HG03521 (cell line): ENCODE measurements at regions not wholly inside any gene's neighbourhood (a gene's known extent, or its start where the extent isn't known, plus 50 kb on each side); places are given as distances from the start of the nearest gene placed in this dataset.

ENCODE experiments used
- ATAC-seq: cut with Tn5 transposase; IDR thresholded peaks from one replicate; pipeline ENCODE4 v1.9.1; 2021; ENCODE audit warnings: mild to moderate bottlenecking, moderate library complexity; ENCODE audit not compliant: unreplicated experiment

- ATAC-seq = no peak
These were observed 324.6 kb upstream of the PROK2 start for GRCh38 chr3:72109327-72110259.

- ATAC-seq = no peak
These were observed 320.4 kb upstream of the PROK2 start for GRCh38 chr3:72105306-72105705.

- peak; percentile 63 for ATAC-seq
These were observed 317.2 kb upstream of the PROK2 start for GRCh38 chr3:72102112-72102616.

GRCh38 chr3:72101494-72101893 is 316.5 kb upstream of the PROK2 start:
- no peak for ATAC-seq

GRCh38 chr3:72100601-72101187 is 315.7 kb upstream of the PROK2 start:
- ATAC-seq = peak; percentile 47

GRCh38 chr3:72100080-72100511 is 315.1 kb upstream of the PROK2 start:
- no peak for ATAC-seq

DNA sequence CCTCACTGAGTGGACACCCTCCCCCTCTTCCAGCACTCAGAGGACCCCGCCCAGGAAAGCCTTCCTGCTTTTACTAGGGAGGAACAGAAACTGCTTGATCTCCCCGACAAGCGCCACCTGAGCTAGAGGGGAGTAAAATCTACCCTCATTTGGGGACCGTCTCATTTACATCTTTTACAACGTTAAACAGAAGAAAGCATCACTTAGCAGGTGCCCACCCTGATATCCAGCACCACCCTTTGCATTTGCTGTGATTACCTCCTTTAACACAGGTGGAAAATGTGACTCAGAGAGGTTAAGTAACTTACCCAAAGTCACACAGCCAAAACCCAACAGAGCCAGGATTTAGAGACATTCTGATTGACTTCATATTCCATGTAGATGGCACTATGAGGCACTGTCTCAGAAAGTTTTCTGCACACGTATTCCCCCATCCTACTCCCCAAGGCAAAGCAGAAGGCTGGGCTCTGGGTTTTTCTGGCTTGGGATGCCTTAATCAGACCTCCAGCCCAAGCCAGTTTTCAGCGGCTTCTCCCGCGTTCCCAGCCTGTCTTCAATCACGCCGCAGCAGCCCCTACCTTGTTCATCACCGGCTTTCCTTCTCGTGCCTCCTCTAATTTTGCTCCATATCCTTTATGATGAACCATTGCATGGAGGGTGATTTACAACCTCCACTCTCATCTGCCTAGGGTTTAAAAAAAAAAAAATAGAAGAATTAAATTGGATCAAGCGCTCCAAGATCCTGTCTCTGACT is 314.6 kb upstream of the PROK2 start:
- ATAC-seq = no peak

GRCh38 chr3:72097053-72097452 is 312.1 kb upstream of the PROK2 start:
- no peak for ATAC-seq

- ATAC-seq = no peak
These were observed 310.6 kb upstream of the PROK2 start for GRCh38 chr3:72095521-72095920.

DNA sequence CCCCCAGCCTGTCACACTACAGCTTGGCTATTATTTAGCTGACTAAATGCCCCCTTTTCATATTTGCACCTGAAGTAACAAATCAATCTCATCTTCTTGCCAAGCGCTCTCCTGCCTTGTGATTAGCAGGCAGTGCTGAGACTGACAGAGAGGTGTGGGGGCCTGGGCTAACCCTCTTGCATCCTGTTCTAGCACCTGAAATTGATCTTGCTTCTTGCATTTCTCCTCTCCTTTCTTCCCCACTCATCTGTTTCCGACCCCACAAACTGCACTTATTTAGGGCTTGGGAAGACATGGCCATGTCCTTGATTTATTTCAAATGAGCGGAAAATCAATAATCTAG is 309.0 kb upstream of the PROK2 start:
- no peak for ATAC-seq

- no peak for ATAC-seq
These were observed 308.5 kb upstream of the PROK2 start for GRCh38 chr3:72093270-72093991.

- no peak for ATAC-seq
These were observed 307.8 kb upstream of the PROK2 start for GRCh38 chr3:72092778-72093177.

DNA sequence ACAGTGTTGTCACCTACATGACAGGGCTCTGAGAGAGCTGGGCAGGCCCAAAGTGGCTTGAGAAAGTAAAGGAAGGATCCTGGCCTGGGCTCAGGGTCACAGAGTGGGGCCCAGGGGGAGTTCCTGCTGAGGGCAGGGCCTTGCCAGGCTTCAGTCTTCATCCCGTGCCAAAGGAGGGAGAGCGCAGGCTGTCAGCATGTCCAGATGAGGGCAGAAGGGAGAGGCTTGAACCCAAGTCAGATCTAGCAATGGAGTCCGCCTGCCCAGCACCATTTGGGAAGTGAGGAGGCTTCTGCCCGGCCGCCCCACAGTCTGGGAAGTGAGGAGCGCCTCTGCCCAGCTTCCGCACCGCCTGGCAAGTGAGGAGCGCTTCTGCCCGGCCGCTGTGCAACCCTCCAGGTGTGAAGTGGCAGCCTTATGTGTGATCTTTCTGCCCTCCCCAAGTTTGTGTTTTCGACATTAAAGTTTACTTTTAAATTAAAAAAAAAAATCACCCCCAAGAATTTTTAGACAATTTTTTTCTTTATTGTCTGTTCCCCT is 303.6 kb upstream of the PROK2 start:
- ATAC-seq = no peak

- ATAC-seq = no peak
These were observed 302.5 kb upstream of the PROK2 start for GRCh38 chr3:72087420-72087819.

GRCh38 chr3:72086743-72087087 is 301.8 kb upstream of the PROK2 start:
- ATAC-seq = no peak

- ATAC-seq = no peak
These were observed 301.2 kb upstream of the PROK2 start for GRCh38 chr3:72086042-72086742.

- no peak for ATAC-seq
These were observed 300.1 kb upstream of the PROK2 start for GRCh38 chr3:72085036-72085435.

DNA sequence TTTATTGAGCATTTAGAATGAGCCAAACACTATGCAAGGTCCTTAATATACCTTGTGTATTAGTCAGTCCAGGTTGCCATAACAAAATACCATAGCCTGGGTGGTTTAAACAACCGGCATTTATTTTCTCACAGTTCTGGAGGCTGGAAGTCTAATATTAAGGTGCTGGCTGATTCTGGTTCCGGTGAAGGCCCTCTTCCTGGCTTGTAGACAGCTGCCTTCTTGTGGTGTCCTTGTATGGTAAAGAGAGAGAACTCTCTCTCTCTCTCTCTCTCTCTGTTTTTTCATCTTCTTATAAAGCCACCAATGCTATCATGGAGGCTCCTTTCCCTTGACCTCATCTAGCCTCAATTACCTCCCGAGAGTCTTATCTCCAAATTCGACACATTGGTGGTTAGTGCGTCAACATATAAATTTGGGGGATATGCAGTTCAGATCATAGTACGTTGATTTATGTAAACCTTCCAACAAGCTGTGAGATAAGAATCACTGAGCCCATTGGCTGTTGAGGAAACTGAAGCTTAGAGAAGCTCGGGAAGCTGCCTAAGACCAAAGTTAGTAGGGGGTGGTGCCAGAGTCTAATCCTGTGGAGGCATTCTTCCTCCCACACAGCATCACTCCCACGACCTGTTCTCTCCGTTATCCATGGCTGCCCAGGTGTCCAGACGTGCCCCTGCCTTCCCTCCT is 298.0 kb upstream of the PROK2 start:
- ATAC-seq = peak; percentile 13

DNA sequence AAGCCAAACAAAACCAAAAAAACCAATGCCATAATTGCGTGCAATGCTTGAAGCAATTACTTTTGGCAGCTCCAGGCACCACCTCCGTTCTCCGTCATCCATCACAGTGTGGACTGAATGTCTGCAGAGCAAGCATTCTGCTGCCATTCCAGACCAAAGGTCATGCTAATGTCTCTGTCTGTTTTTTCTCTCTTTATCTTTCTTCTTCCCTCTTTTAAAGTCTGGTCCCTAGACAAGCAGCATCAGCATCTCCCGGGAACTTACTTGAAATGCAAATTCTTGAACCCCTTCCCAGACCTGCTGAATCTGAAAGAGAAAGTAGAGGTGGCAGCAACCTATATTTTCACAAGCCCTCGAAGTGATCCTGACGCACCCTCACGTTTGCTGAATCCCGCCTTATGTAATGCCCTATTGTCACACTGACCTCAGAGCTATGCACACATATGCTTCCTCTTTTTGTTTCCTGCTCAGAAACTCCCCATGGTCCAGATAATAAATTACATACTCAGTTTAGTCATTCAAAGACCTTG is 297.3 kb upstream of the PROK2 start:
- ATAC-seq = peak; percentile 50
